ENCODE measurements at regions not wholly inside any gene's neighbourhood (a gene's known extent, or its start where the extent isn't known, plus 50 kb on each side); places are given as distances from the start of the nearest gene placed in this dataset.

- Histone ChIP-seq H3K27me3 (ENCODE audit: low read depth) (no peaks in the 10 kb centered on the region), H3K4me3 (no peak overlapping the region), H3K27ac (no peak overlapping the region), H3K4me1 (no peaks in the 10 kb centered on the region), H3K36me3 (no peaks in the 10 kb centered on the region), H3K9me3 (no peaks in the 10 kb centered on the region)
- no peak for TF ChIP-seq CTCF (IDR thresholded peaks at IDR 0.05)
- intact Hi-C loops (cut with DNase I): no loop called here
- DNase-seq (no peak), ATAC-seq (no peak)
Observed at GRCh38 chr9:20031836-20032235, 243.0 kb upstream of the SLC24A2 start.

- DNase-seq (no peak), ATAC-seq (no peak)
- TF ChIP-seq CTCF (IDR thresholded peaks at IDR 0.05): no peak
- intact Hi-C loops (cut with DNase I): no loop called here
- Histone ChIP-seq H3K36me3 (no peaks in the 10 kb centered on the region), H3K4me3 (no peak overlapping the region), H3K4me1 (no peaks in the 10 kb centered on the region), H3K27ac (no peak overlapping the region), H3K27me3 (ENCODE audit: low read depth) (no peaks in the 10 kb centered on the region), H3K9me3 (no peaks in the 10 kb centered on the region)
Observed at GRCh38 chr9:20030671-20031070, 241.8 kb upstream of the SLC24A2 start.

GRCh38 chr9:20030221-20030620 is 241.4 kb upstream of the SLC24A2 start:
- Histone ChIP-seq H3K4me1 (no peaks in the 10 kb centered on the region), H3K36me3 (no peaks in the 10 kb centered on the region), H3K9me3 (no peaks in the 10 kb centered on the region), H3K4me3 (no peak overlapping the region), H3K27me3 (ENCODE audit: low read depth) (no peaks in the 10 kb centered on the region), H3K27ac (no peak overlapping the region)
- TF ChIP-seq CTCF (IDR thresholded peaks at IDR 0.05): no peak
- ATAC-seq (no peak), DNase-seq (no peak)
- intact Hi-C loops (cut with DNase I): no loop called here

- peak in 1 of 2 donors; percentile 17 for ATAC-seq
- DNase-seq: no peak
- intact Hi-C loops (cut with DNase I): no loop called here
- H3K36me3 ChIP-seq: no peaks in the 10 kb centered on the region
- H3K27ac ChIP-seq: no peak overlapping the region
- no peak for TF ChIP-seq CTCF (IDR thresholded peaks at IDR 0.05)
- no peaks in the 10 kb centered on the region for H3K27me3 ChIP-seq (ENCODE audit: low read depth)
- no peaks in the 10 kb centered on the region for H3K9me3 ChIP-seq
- H3K4me1 ChIP-seq: no peaks in the 10 kb centered on the region
- H3K4me3 ChIP-seq: no peak overlapping the region
Observed at GRCh38 chr9:20028849-20029231, 240.0 kb upstream of the SLC24A2 start.

- no peaks in the 10 kb centered on the region for H3K4me1 ChIP-seq
- intact Hi-C loops (cut with DNase I): no loop called here
- DNase-seq (no peak), ATAC-seq (no peak)
- H3K9me3 ChIP-seq: no peaks in the 10 kb centered on the region
- TF ChIP-seq CTCF (IDR thresholded peaks at IDR 0.05): no peak
- no peaks in the 10 kb centered on the region for H3K27me3 ChIP-seq (ENCODE audit: low read depth)
- H3K4me3 ChIP-seq: no peak overlapping the region
- H3K27ac ChIP-seq: no peak overlapping the region
- no peaks in the 10 kb centered on the region for H3K36me3 ChIP-seq
Observed at GRCh38 chr9:20028192-20028848, 239.5 kb upstream of the SLC24A2 start.
